Suprapubic skin (tissue), 4 donors: ENCODE measurements at regions not wholly inside any gene's neighbourhood (a gene's known extent, or its start where the extent isn't known, plus 50 kb on each side); places are given as distances from the start of the nearest gene placed in this dataset.
"Not testable (repeated sequence)": the region's sequence is repeated elsewhere in the genome, so short reads cannot be mapped to it uniquely, and the experiment has no call there.

ENCODE experiments used
- DNase-seq, 2 donors: peaks; one replicate each; pipeline ENCODE4 v3.0.0-alpha.2; 2019; ENCODE audit warnings: low spot score in 2 of 2
- H3K27ac ChIP-seq: fragments of 200-600 bp; sonication (generic); one replicate; pipeline ENCODE4 v1.5.1; 2019
- H3K27me3 ChIP-seq: fragments of 200-600 bp; sonication (generic); one replicate; pipeline ENCODE4 v1.5.1; 2019
- H3K36me3 ChIP-seq: fragments of 200-600 bp; sonication (generic); one replicate; pipeline ENCODE4 v1.5.1; 2019
- H3K4me1 ChIP-seq: fragments of 200-600 bp; sonication (generic); one replicate; pipeline ENCODE4 v1.5.1; 2019
- H3K4me3 ChIP-seq: fragments of 200-600 bp; sonication (generic); one replicate; pipeline ENCODE4 v1.5.1; 2019; ENCODE audit warnings: mild to moderate bottlenecking
- H3K9me3 ChIP-seq: fragments of 200-600 bp; sonication (generic); one replicate; pipeline ENCODE4 v1.5.1; 2019
- CTCF ChIP-seq, 2 donors: fragments of 200-600 bp in 1 of 2; fragments of 450-650 bp in 1 of 2; sonication (generic) in 1 of 2; IDR thresholded peaks; one replicate each; pipeline ENCODE4 v1.5.1; 2016 to 2019; ENCODE audit warnings: antibody characterized with exemption in 2 of 2, mild to moderate bottlenecking in 1 of 2, moderate library complexity in 1 of 2
- EP300 ChIP-seq: sonication (generic); formaldehyde crosslinking; IDR thresholded peaks from one replicate; pipeline ENCODE4 v1.6.1; 2017; ENCODE audit warnings: antibody characterized with exemption
- POLR2A ChIP-seq, 2 donors: fragments of 450-650 bp; IDR thresholded peaks; one replicate each; pipeline ENCODE4 v1.6.1; 2017; ENCODE audit warnings: antibody characterized with exemption in 2 of 2, mild to moderate bottlenecking in 2 of 2, moderate library complexity in 2 of 2
- POLR2AphosphoS5 ChIP-seq, 3 donors: sonication (generic); formaldehyde crosslinking; IDR thresholded peaks; one replicate each; pipeline ENCODE4 v1.6.1; 2017; ENCODE audit warnings: antibody characterized with exemption in 3 of 3
- whole genome bisulfite sequencing: methylation state at CpG from one replicate; pipeline ENCODE4 v1.1.5; 2018; 5-methylcytosine and 5-hydroxymethylcytosine counted together

DNA sequence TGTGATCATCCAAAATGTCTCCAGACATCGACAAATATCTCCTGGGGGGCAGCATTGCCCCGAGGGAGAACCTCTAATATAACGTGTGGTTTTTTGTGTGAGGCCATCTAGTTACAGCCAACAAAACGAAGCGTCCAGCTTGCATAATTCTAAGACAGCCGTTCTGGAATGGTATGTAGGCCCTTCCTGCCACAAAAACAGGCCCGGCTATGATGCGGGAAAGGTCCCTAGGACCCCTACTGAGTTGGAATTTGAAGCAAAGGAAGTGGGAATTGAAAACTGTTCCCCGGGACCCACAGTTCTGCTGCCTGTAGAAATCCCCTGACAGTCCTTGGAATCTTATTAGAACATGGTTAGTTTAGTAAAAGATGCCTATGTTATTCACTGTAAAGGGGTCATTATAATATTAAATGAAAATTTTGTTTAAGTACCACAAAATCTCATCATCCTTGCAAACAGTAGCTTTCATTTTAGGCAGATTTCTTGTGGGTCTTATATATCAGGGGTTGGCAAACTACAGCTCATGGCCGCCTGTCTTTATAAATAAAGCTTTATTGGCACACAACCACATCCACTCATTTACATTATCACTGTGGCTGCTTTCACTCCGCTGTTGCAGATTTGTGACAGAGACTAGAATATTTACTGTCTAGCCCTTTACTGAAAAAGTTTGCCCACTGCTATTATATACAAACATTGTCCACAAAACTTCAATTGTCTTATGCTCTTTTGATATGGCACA is 70.7 kb downstream of the MSX2 start:
- no peak for TF ChIP-seq POLR2A (IDR thresholded peaks at IDR 0.05)
- no peak for TF ChIP-seq EP300
- TF ChIP-seq POLR2AphosphoS5 (IDR thresholded peaks at IDR 0.05): no peak
- TF ChIP-seq CTCF (IDR thresholded peaks at IDR 0.05): no peak
- no peak overlapping the region for H3K27ac ChIP-seq
- peaks cover 51% of the 10 kb centered on the region for H3K27me3 ChIP-seq
- DNase-seq: no peak
- H3K9me3 ChIP-seq: no peaks in the 10 kb centered on the region
- peaks cover 5% of the 10 kb centered on the region for H3K4me1 ChIP-seq
- 79% methylated on average over 10 of the region's 11 CpGs for WGBS
- H3K4me3 ChIP-seq: no peak overlapping the region
- H3K36me3 ChIP-seq: no peaks in the 10 kb centered on the region

- Histone ChIP-seq H3K36me3 (no peaks in the 10 kb centered on the region), H3K27me3 (peaks cover 48% of the 10 kb centered on the region), H3K4me1 (peaks cover 3% of the 10 kb centered on the region), H3K4me3 (no peak overlapping the region), H3K9me3 (no peaks in the 10 kb centered on the region), H3K27ac (no peak overlapping the region)
- TF ChIP-seq POLR2AphosphoS5 (IDR thresholded peaks at IDR 0.05): no peak
- TF ChIP-seq CTCF (IDR thresholded peaks at IDR 0.05): peak; percentile 47 to 94
- peak in 1 of 2 donors; percentile 67 for DNase-seq
- WGBS: 2% methylated on average over 14 of the region's 31 CpGs
Observed at GRCh38 chr5:174793684-174794328, 69.4 kb downstream of the MSX2 start.

DNA sequence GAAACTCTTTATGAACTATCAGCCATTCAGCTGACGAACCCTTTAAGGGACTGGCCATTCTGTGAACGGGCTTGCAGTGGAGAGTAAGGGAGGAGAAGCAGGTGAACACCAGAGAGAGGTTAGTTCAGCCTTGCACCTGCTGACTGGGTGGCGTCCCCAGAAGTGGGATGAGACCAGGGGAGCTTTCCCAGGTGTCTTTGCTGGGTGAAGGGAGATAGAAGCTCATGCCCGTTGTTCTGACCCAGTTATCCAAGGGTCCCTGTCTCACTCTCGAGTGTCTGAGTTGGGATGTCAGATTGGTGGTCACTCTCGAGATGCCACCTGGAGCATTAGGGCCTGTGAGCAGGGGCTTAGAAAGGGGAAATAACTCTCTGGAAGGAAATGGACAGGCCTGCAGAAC is 68.7 kb downstream of the MSX2 start:
- peaks cover 42% of the 10 kb centered on the region for H3K27me3 ChIP-seq
- DNase-seq: no peak
- H3K27ac ChIP-seq: no peak overlapping the region
- no peak overlapping the region for H3K4me3 ChIP-seq
- TF ChIP-seq POLR2AphosphoS5 (IDR thresholded peaks at IDR 0.05): no peak
- no peak for TF ChIP-seq EP300
- TF ChIP-seq CTCF (IDR thresholded peaks at IDR 0.05): no peak
- no peak for TF ChIP-seq POLR2A (IDR thresholded peaks at IDR 0.05)
- peaks cover 3% of the 10 kb centered on the region for H3K4me1 ChIP-seq
- WGBS: 72% methylated on average over 6 of the region's 6 CpGs
- no peaks in the 10 kb centered on the region for H3K9me3 ChIP-seq
- H3K36me3 ChIP-seq: no peaks in the 10 kb centered on the region

- not testable (repeated sequence) for H3K9me3 ChIP-seq, H3K36me3 ChIP-seq, H3K27ac ChIP-seq, DNase-seq, H3K4me3 ChIP-seq, H3K4me1 ChIP-seq
- peaks cover 40% of the 10 kb centered on the region for H3K27me3 ChIP-seq
- 76% methylated on average over 1 of the region's 1 CpG for WGBS
Observed at GRCh38 chr5:174792265-174792664, 67.9 kb downstream of the MSX2 start.

DNA sequence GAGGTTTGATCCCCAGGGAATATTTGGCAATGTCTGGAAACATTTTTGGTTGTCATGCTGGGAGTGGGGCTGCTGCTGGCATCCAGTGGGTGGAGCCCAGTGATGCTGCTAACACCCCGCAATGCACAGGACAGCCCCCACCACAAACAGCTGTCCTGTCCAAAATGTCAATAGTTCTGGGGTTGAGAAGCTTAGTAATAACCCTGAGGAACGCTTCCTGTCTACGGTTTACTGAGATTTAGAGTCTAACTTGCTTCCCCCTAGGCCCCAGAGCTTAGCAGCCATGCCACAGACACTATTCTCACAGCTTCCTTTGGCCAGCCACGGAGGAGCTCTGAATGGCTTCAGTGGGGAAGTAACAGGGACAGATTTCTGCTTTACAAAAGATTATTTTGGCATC is 66.5 kb downstream of the MSX2 start:
- no peak overlapping the region for H3K27ac ChIP-seq
- TF ChIP-seq CTCF (IDR thresholded peaks at IDR 0.05): no peak
- 59% methylated on average over 4 of the region's 4 CpGs for WGBS
- no peak for DNase-seq
- H3K4me1 ChIP-seq: peaks cover 3% of the 10 kb centered on the region
- H3K9me3 ChIP-seq: no peaks in the 10 kb centered on the region
- H3K4me3 ChIP-seq: no peak overlapping the region
- H3K36me3 ChIP-seq: no peaks in the 10 kb centered on the region
- peaks cover 26% of the 10 kb centered on the region for H3K27me3 ChIP-seq
